ENCODE measurements at regions not wholly inside any gene's neighbourhood (a gene's known extent, or its start where the extent isn't known, plus 50 kb on each side); places are given as distances from the start of the nearest gene placed in this dataset.

- TF ChIP-seq POLR2A (IDR thresholded peaks at IDR 0.05) (no peak), CTCF (IDR thresholded peaks at IDR 0.05) (no peak), POLR2AphosphoS5 (IDR thresholded peaks at IDR 0.05) (no peak)
These were observed 148.1 kb upstream of the GDF10 start for GRCh38 chr10:47151920-47152319.

Data from prostate gland (tissue), 2 donors.